Left hindlimb (tissue), 1 donor: ENCODE measurements at regions not wholly inside any gene's neighbourhood (a gene's known extent, or its start where the extent isn't known, plus 50 kb on each side); places are given as distances from the start of the nearest gene placed in this dataset.
"Not testable (repeated sequence)": the region's sequence is repeated elsewhere in the genome, so short reads cannot be mapped to it uniquely, and the experiment has no call there.

Experiments used
- DNase-seq: peaks from one replicate; pipeline ENCODE4 v3.0.0-alpha.2; 2018

- DNase-seq: no peak
Observed at GRCh38 chr4:38529189-38530115, 134.5 kb upstream of the KLF3 start.

DNA sequence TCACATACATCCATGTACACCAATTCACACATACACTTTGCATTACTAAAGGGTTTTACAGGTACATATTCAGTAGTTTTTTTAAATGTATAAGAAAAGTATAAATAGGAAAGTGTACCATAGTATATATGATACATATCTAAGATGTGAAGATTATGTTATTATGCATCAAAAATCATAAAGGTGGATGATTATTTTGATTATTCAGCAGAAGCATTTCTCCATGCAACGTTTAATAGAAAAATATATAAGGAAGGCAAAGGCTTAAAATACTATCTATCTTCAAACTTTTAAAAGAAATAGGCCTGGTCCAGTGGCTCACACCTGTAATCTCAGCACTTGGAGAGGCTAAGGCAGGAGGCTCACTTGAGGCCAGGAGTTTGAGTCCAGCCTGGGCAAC, 133.5 kb upstream of the KLF3 start:
- no peak for DNase-seq

DNA sequence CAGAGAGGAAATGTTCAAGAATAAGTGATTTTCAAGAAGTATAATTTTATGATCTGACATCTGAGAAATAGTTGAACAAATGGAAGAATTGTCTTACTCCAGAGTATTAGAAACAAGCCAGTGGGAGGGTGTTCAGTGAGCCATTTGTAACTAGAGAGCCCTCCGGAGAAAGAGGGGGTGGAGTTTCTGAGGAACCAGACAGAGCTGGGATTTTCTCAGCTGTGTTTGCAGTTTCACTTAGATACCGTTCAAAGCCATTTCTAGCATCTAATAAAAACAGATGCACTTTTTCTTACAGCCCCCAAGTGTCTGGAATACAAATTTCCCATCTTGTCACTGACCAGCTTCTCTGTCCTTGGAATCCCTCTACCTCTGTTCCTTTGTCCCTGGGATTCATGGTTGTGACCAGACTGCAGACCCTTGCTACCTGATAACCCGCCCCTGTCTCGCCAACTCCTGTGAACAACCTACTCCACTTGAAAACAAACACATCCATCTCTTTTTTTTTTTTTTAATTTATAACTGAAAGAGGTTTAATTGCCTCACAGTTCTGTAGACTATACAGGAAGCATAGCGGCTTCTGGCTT, 132.8 kb upstream of the KLF3 start:
- DNase-seq: peak; percentile 71

DNA sequence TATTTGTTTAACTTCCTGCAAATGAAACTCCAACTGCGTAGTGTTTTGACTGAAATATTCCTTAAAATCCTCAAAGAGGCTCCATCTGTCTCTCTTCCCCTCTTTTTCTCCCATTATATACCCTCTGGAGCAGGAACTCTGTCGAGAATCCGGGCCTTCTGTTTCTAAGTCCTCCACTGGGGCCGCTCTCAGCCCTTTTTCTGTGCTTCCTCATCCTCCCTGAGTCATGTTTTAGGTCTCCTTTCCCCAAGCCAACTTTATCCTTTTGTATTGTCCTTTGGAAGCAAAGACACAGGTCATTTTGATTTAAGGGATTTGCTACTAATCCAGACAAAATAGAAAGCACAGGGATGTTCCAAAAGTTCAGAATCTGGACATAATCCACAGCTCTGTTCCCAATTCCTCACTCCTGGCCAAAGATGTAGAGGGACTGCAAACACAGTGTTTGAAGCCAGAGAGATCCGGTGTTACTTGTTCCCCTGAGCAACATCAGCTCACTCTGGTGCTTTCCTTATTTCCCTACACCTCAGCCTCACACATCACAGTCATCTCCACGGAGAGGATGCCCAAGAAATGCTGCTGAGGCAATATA, 131.0 kb upstream of the KLF3 start:
- DNase-seq: no peak

- DNase-seq: no peak
Observed at GRCh38 chr4:38534344-38535045, 129.5 kb upstream of the KLF3 start.

GRCh38 chr4:38535071-38535470, 128.9 kb upstream of the KLF3 start:
- DNase-seq: not testable (repeated sequence)

GRCh38 chr4:38535717-38536116, 128.3 kb upstream of the KLF3 start:
- no peak for DNase-seq

- DNase-seq: no peak
Observed at GRCh38 chr4:38536716-38537115, 127.3 kb upstream of the KLF3 start.

- DNase-seq: no peak
Observed at GRCh38 chr4:38537666-38538065, 126.3 kb upstream of the KLF3 start.

DNA sequence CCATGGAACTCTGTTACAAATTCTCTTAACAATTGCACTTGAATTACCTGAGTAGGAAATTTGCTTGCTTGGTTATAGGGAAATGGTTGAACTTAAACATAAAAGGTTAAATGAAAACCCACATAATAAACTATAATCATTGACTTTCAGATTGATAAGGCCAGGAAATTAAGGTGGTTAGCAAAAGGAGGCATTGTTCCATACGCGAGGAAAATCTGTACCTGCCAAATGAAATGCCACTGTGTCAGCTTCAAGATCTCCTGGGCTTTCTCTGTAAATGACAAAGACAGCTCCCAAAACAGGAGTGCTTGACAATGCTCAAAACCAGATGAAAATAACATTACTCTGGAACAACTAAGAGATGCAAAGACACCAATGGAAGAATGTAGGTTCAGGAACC, 125.5 kb upstream of the KLF3 start:
- no peak for DNase-seq

GRCh38 chr4:38539501-38539900, 124.5 kb upstream of the KLF3 start:
- no peak for DNase-seq

DNA sequence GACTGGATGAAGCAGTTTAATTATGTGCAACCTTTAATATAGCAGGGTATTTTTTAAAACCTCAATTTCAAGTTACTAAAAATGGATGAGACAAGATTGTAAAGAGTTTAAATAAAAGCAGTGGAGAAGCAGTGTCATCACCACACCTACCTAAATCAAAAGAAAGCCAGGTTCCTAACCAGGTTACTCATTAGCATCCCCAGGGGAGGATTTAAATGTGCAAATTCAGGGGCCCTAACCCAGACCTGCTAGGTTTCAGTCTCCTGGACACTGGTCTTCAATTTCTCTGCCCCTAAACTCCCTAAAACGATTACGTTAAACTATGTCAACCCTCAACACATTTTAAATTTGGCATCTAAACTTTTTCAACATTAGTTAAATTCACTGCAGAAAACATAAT, 116.9 kb upstream of the KLF3 start:
- no peak for DNase-seq

DNA sequence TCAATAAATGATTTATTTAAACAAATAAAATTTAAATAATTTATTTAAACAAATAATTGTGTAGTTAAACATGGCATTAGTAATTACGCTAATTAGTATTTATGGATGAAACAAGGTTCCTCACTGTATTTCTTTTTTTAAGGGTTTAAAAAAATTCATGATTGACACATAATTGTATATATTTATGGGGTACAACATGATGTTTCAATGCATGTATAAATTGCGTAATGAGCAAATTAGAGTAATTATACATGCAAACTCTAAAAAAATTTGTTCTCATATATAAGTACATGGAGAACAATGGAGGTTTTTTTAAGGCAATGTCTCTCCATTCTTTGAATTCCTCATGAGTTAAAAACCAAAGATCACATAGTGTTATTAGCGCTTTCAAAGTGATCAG, 115.7 kb upstream of the KLF3 start:
- no peak for DNase-seq

- no peak for DNase-seq
Observed at GRCh38 chr4:38559374-38559773, 104.6 kb upstream of the KLF3 start.

GRCh38 chr4:38560340-38560739, 103.7 kb upstream of the KLF3 start:
- DNase-seq: no peak

GRCh38 chr4:38560768-38561558, 103.0 kb upstream of the KLF3 start:
- no peak for DNase-seq

DNA sequence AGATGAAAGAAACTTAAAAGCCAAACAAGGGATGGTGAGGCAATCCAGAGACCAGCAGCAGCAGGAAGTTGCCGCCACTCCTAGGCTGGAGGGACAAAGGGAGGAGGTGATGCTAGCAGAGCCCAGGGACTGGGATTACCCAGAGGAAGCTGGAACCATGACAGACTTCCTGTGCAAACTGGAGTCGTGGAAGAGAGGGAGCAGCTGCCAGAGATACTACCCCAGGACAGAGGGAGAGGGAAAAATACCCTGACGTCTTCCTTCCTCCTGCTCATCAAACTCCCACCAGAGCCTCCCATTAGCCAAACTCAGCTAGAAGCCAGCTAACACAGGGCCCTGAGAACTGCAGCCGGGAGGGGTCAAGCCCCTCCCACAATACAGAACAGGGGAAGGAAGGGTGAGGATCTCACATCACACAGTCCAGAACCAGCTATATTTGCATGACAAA, 101.2 kb upstream of the KLF3 start:
- peak; percentile 54 for DNase-seq

DNA sequence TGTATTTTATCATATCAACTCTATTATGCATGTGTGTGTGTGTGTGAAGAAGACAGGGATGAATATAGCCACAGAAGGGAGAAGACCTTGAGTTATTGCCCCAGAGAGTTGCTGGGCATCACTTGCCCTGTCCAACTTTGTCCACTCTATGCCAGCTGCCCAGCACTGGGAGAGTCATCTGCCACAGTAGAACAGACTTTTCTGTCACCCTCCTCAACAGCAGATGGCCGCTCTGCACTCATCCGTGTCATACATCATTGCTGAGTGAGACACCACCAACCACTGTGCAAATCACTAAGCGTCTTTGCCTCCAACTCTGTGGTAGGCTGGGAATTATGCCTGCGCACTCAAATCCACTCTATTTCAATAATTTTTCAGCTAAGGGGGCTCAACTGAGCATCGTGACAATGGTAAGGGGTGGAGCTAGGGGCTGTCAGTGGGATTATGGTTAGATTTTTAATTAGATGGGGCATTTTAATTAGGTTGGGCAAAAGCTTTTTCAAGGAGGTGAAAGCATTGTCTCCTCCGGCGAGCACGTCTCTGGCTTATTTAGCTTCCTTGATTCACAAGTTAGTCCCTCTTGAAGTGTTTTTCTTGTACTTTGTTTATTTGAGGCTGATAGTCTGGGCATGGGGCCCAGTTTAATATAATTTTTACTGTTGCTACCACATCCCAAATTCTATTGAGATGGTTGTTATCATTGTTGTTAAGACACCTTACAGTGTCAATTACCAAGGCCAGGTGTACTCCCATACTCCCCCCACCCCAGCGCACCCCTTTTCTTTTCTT, 100.1 kb upstream of the KLF3 start:
- DNase-seq: no peak

- DNase-seq: peak; percentile 66
Observed at GRCh38 chr4:38565271-38566199, 98.5 kb upstream of the KLF3 start.

DNA sequence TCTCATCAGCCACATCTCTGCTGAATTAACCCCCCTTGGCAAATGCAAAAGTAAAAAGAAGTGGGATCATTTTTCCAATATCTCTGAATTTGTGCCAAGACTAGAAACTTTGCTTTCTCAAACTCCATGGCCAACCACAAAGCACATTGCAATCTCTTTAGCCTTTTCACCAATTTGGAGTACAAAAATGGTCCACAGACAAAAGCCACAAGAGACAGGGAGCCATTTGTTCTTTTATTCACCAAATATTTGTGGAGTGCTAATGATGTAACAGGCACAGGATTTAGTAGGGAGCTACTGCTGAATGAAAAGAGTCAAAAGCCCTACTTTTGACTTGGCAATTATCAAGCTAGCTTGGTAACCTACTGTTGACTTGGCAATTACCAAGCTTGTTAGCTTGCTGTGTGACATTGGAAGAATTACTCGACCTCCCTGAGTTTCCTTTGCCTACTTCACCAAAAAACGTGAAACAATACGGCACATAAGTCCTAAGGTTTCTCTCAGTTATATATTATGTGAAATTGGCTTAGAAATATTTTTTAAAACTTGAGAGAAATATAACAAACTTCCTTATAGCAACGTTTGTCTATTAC, 97.1 kb upstream of the KLF3 start:
- no peak for DNase-seq
